Liver (tissue), 8 donors: ENCODE measurements at regions not wholly inside any gene's neighbourhood (a gene's known extent, or its start where the extent isn't known, plus 50 kb on each side); places are given as distances from the start of the nearest gene placed in this dataset.
A peak's percentile ranks its signal among the peaks of the same experiment; 100 is the strongest.

Experiments used
- DNase-seq: peaks from one replicate; pipeline ENCODE4 v3.0.0-alpha.2; 2017; ENCODE audit warnings: low spot score
- H3K27ac ChIP-seq, 2 donors: one replicate each; pipeline ENCODE4 v1.7.0; 2013; ENCODE audit warnings: inconsistent platforms in 2 of 2, low read length in 2 of 2, control low read depth in 1 of 2, low read depth in 1 of 2, mild to moderate bottlenecking in 1 of 2
- H3K27me3 ChIP-seq, 4 donors: one replicate each; pipeline versions ENCODE4 v1.6.1 to v1.7.0; 2013; ENCODE audit warnings: low read length in 3 of 4, inconsistent platforms in 1 of 4, mild to moderate bottlenecking in 1 of 4, moderate library complexity in 1 of 4; ENCODE audit not compliant: control insufficient read depth in 4 of 4, insufficient read depth in 4 of 4
- H3K36me3 ChIP-seq, 4 donors: one replicate each; pipeline versions ENCODE4 v1.6.1 to v1.7.0; 2013; ENCODE audit warnings: low read length in 3 of 4, mild to moderate bottlenecking in 3 of 4, low read depth in 1 of 4, moderate library complexity in 1 of 4; ENCODE audit not compliant: control insufficient read depth in 4 of 4, insufficient read depth in 3 of 4
- H3K4me1 ChIP-seq, 4 donors: one replicate each; pipeline versions ENCODE4 v1.6.1 to v1.7.0; 2013; ENCODE audit warnings: low read length in 3 of 4, mild to moderate bottlenecking in 3 of 4, moderate library complexity in 1 of 4; ENCODE audit not compliant: control insufficient read depth in 4 of 4, insufficient read depth in 4 of 4
- H3K4me3 ChIP-seq, 3 donors: one replicate each; pipeline versions ENCODE4 v1.6.1 to v1.7.0; 2013; ENCODE audit warnings: low read length in 3 of 3, control low read depth in 1 of 3, low read depth in 1 of 3, mild to moderate bottlenecking in 1 of 3
- H3K9ac ChIP-seq, 2 donors: one replicate each; pipeline ENCODE4 v1.7.0; 2013; ENCODE audit warnings: low read length in 2 of 2, mild to moderate bottlenecking in 2 of 2, moderate library complexity in 2 of 2, control low read depth in 1 of 2, low read depth in 1 of 2
- H3K9me3 ChIP-seq, 4 donors: one replicate each; pipeline versions ENCODE4 v1.6.1 to v1.7.0; 2013; ENCODE audit warnings: low read length in 3 of 4; ENCODE audit not compliant: control insufficient read depth in 4 of 4
- ATF3 ChIP-seq: IDR thresholded peaks from 2 replicates; pipeline ENCODE4 v1.6.1; 2016; ENCODE audit warnings: antibody characterized with exemption
- CTCF ChIP-seq: fragments of 150-350 bp; IDR thresholded peaks from 2 replicates; pipeline ENCODE4 v1.5.1; 2017; ENCODE audit warnings: improper control_type of control experiment, low read depth, low read length; ENCODE audit not compliant: missing input control
- FOXA1 ChIP-seq: IDR thresholded peaks from 2 replicates; pipeline ENCODE4 v1.6.1; 2016; ENCODE audit warnings: antibody characterized with exemption
- FOXA2 ChIP-seq: IDR thresholded peaks from 2 replicates; pipeline ENCODE4 v1.6.1; 2016; ENCODE audit warnings: antibody characterized with exemption
- GABPA ChIP-seq, 2 donors: IDR thresholded peaks in 1 of 2; conservative IDR thresholded peaks in 1 of 2; 2 replicates each; pipeline ENCODE4 v1.6.1; 2016; ENCODE audit warnings: antibody characterized with exemption in 2 of 2, mild to moderate bottlenecking in 1 of 2, moderate library complexity in 1 of 2
- HNF4A ChIP-seq, 2 donors: conservative IDR thresholded peaks; 2 replicates each; pipeline ENCODE4 v1.6.1; 2016; ENCODE audit warnings: antibody characterized with exemption in 2 of 2, mild to moderate bottlenecking in 2 of 2
- HNF4G ChIP-seq: IDR thresholded peaks from 2 replicates; pipeline ENCODE4 v1.6.1; 2016; ENCODE audit warnings: antibody characterized with exemption
- JUND ChIP-seq, 2 donors: IDR thresholded peaks; 2 replicates each; pipeline ENCODE4 v1.6.1; 2016; ENCODE audit warnings: antibody characterized with exemption in 2 of 2
- MAX ChIP-seq: IDR thresholded peaks from 2 replicates; pipeline ENCODE4 v1.6.1; 2016; ENCODE audit warnings: antibody characterized with exemption
- NR2F2 ChIP-seq: IDR thresholded peaks from 2 replicates; pipeline ENCODE4 v1.6.1; 2016; ENCODE audit warnings: antibody characterized with exemption
- RAD21 ChIP-seq, 2 donors: IDR thresholded peaks; 2 replicates each; pipeline ENCODE4 v1.6.1; 2016; ENCODE audit warnings: antibody characterized with exemption in 2 of 2, mild to moderate bottlenecking in 2 of 2
- REST ChIP-seq: IDR thresholded peaks from 2 replicates; pipeline ENCODE4 v1.6.1; 2016; ENCODE audit warnings: antibody characterized with exemption, mild to moderate bottlenecking
- RXRA ChIP-seq, 2 donors: IDR thresholded peaks; 2 replicates each; pipeline ENCODE4 v1.6.1; 2017 to 2018; ENCODE audit warnings: antibody characterized with exemption in 2 of 2, mild to moderate bottlenecking in 1 of 2
- SP1 ChIP-seq: IDR thresholded peaks from 2 replicates; pipeline ENCODE4 v1.6.1; 2018; ENCODE audit warnings: antibody characterized with exemption, mild to moderate bottlenecking
- TAF1 ChIP-seq: conservative IDR thresholded peaks from 2 replicates; pipeline ENCODE4 v1.6.1; 2016; ENCODE audit warnings: antibody characterized with exemption, mild to moderate bottlenecking
- YY1 ChIP-seq: IDR thresholded peaks from 2 replicates; pipeline ENCODE4 v1.6.1; 2016; ENCODE audit warnings: antibody characterized with exemption, mild to moderate bottlenecking
- ZBTB33 ChIP-seq: IDR thresholded peaks from 2 replicates; pipeline ENCODE4 v1.6.1; 2016; ENCODE audit warnings: antibody characterized with exemption
- WGBS: extraction: QIAGEN DNeasy Blood & Tissue Kit; methylation state at CpG from one replicate; pipeline ENCODE4 v1.1.7; 2013; 5-methylcytosine and 5-hydroxymethylcytosine counted together
- donor health status: healthy.
- donor health status: healthy.
- donor health status: healthy.
- donor health status: healthy.
- donor health status: healthy.

GRCh38 chr7:138387755-138388475, 72.1 kb upstream of the TRIM24 start:
- 93% methylated on average over 6 of the region's 6 CpGs for WGBS
- Histone ChIP-seq H3K36me3 (no peaks in the 10 kb centered on the region), H3K27me3 (no peaks in the 10 kb centered on the region), H3K9ac (no peak overlapping the region), H3K9me3 (no peaks in the 10 kb centered on the region), H3K4me1 (peaks cover 0 to 19% (median 3%) of the 10 kb centered on the region in 4 donors), H3K4me3 (no peak overlapping the region), H3K27ac (no peak overlapping the region)
- DNase-seq, result no peak
- TF ChIP-seq FOXA1, result no peak
- no peak for TF ChIP-seq CTCF
- TF ChIP-seq SP1, result no peak
- TF ChIP-seq FOXA2, result no peak
- no peak for TF ChIP-seq MAX
- TF ChIP-seq GABPA (IDR thresholded peaks at IDR 0.05 in 1 of 2, conservative IDR thresholded peaks at IDR 0.05 in 1 of 2), result no peak
- TF ChIP-seq RXRA (IDR thresholded peaks at IDR 0.05), result no peak
- no peak for TF ChIP-seq YY1
- no peak for TF ChIP-seq RAD21 (IDR thresholded peaks at IDR 0.05)
- TF ChIP-seq ZBTB33, result no peak
- no peak for TF ChIP-seq TAF1
- no peak for TF ChIP-seq HNF4G
- TF ChIP-seq ATF3, result no peak

GRCh38 chr7:138388673-138389491, 71.2 kb upstream of the TRIM24 start:
- Histone ChIP-seq H3K4me3 (no peak overlapping the region), H3K27ac (peak overlapping the region in 1 of 2 donors; percentile 20), H3K27me3 (no peaks in the 10 kb centered on the region), H3K36me3 (no peaks in the 10 kb centered on the region), H3K9ac (no peak overlapping the region), H3K9me3 (no peaks in the 10 kb centered on the region), H3K4me1 (peaks cover 0 to 16% (median 2%) of the 10 kb centered on the region in 4 donors)
- no peak for DNase-seq
- WGBS, result 12% methylated on average over 1 of the region's 1 CpG
- TF ChIP-seq RAD21 (IDR thresholded peaks at IDR 0.05) (no peak), FOXA2 (no peak), ZBTB33 (no peak), JUND (IDR thresholded peaks at IDR 0.05) (peak; percentile 19 to 63), HNF4A (conservative IDR thresholded peaks at IDR 0.05) (peak; percentile 46 to 56), RXRA (IDR thresholded peaks at IDR 0.05) (peak in 1 of 2 donors; percentile 36), YY1 (peak; percentile 44), NR2F2 (no peak), REST (no peak), HNF4G (no peak), TAF1 (no peak), FOXA1 (no peak), MAX (no peak)
